ENCODE measurements at regions not wholly inside any gene's neighbourhood (a gene's known extent, or its start where the extent isn't known, plus 50 kb on each side); places are given as distances from the start of the nearest gene placed in this dataset.

GRCh38 chr3:164236851-164237250, 841.4 kb downstream of the SI start:
- TF ChIP-seq CTCF (IDR thresholded peaks at IDR 0.05) (no peak), POLR2A (IDR thresholded peaks at IDR 0.05) (no peak)

Data from heart left ventricle (tissue), 13 donors.